Hematopoietic multipotent progenitor cell treated with erythropoietin and hydrocortisone succinate and interleukin-3 and kit ligand, for 8 days (in vitro differentiated cells): ENCODE measurements at regions not wholly inside any gene's neighbourhood (a gene's known extent, or its start where the extent isn't known, plus 50 kb on each side); places are given as distances from the start of the nearest gene placed in this dataset.
"Not testable (repeated sequence)": the region's sequence is repeated elsewhere in the genome, so short reads cannot be mapped to it uniquely, and the experiment has no call there.

Source experiments
- DNase-seq: peaks from one replicate; pipeline ENCODE4 v3.0.0-alpha.2; 2015

GRCh38 chr15:81763304-81763703 lies 282.5 kb downstream of the MEX3B start:
- no peak for DNase-seq

- DNase-seq, result no peak
Observed at GRCh38 chr15:81760686-81761085, 285.1 kb downstream of the MEX3B start.

GRCh38 chr15:81758818-81759284 lies 287.0 kb downstream of the MEX3B start:
- no peak for DNase-seq

- no peak for DNase-seq
Observed at GRCh38 chr15:81755626-81756025, 290.2 kb downstream of the MEX3B start.

- no peak for DNase-seq
Observed at GRCh38 chr15:81754078-81754477, 291.7 kb downstream of the MEX3B start.

- DNase-seq, result peak; percentile 3
Observed at GRCh38 chr15:81752974-81753373, 292.8 kb downstream of the MEX3B start.

GRCh38 chr15:81752546-81752942 lies 293.3 kb downstream of the MEX3B start:
- peak; percentile 61 for DNase-seq

GRCh38 chr15:81751816-81752545 lies 293.8 kb downstream of the MEX3B start:
- DNase-seq, result no peak

- no peak for DNase-seq
Observed at GRCh38 chr15:81751256-81751655, 294.6 kb downstream of the MEX3B start.

- no peak for DNase-seq
Observed at GRCh38 chr15:81749716-81750375, 296.0 kb downstream of the MEX3B start.

GRCh38 chr15:81747482-81747881 lies 298.3 kb downstream of the MEX3B start:
- no peak for DNase-seq

GRCh38 chr15:81747026-81747425 lies 298.8 kb downstream of the MEX3B start:
- DNase-seq, result no peak

GRCh38 chr15:81744364-81744763 lies 301.5 kb downstream of the MEX3B start:
- no peak for DNase-seq

- DNase-seq, result no peak
Observed at GRCh38 chr15:81740416-81740815, 305.4 kb downstream of the MEX3B start.

GRCh38 chr15:81729340-81729739 lies 316.5 kb downstream of the MEX3B start:
- no peak for DNase-seq

- no peak for DNase-seq
Observed at GRCh38 chr15:81728726-81729125, 317.1 kb downstream of the MEX3B start.

- DNase-seq, result no peak
Observed at GRCh38 chr15:81725590-81725989, 320.2 kb downstream of the MEX3B start.

GRCh38 chr15:81724536-81724935 lies 321.3 kb downstream of the MEX3B start:
- DNase-seq, result no peak

GRCh38 chr15:81723701-81724100 lies 322.1 kb downstream of the MEX3B start:
- DNase-seq, result no peak

GRCh38 chr15:81723113-81723651 lies 322.6 kb downstream of the MEX3B start:
- DNase-seq, result no peak

- DNase-seq, result not testable (repeated sequence)
Observed at GRCh38 chr15:81716468-81716867, 329.4 kb downstream of the MEX3B start.

GRCh38 chr15:81710328-81710727 lies 335.5 kb downstream of the MEX3B start:
- DNase-seq, result no peak

GRCh38 chr15:81706816-81707346 lies 332.9 kb upstream of the TMC3 start:
- DNase-seq, result not testable (repeated sequence)

- DNase-seq, result not testable (repeated sequence)
Observed at GRCh38 chr15:81705727-81706126, 331.7 kb upstream of the TMC3 start.
